Mesenchymal stem cell (in vitro differentiated cells and primary cell): ENCODE measurements at regions not wholly inside any gene's neighbourhood (a gene's known extent, or its start where the extent isn't known, plus 50 kb on each side); places are given as distances from the start of the nearest gene placed in this dataset.

Experiments
- DNase-seq: peaks from one replicate; pipeline ENCODE4 v3.0.0-alpha.2; 2013
- H2AFZ ChIP-seq: one replicate; pipeline ENCODE4 v1.6.1; 2013; ENCODE audit warnings: low read depth, mild to moderate bottlenecking, control low read depth, inconsistent platforms, low read length, moderate library complexity
- H2AK5ac ChIP-seq: 2 replicates; pipeline ENCODE4 v1.6.1; 2013; ENCODE audit warnings: low read length, moderate library complexity, mild to moderate bottlenecking, inconsistent platforms; ENCODE audit not compliant: severe bottlenecking
- H2BK120ac ChIP-seq: one replicate; pipeline ENCODE4 v1.6.1; 2013; ENCODE audit warnings: low read depth, mild to moderate bottlenecking, inconsistent platforms, low read length, moderate library complexity
- H2BK12ac ChIP-seq, 2 experiments: one replicate each; pipeline ENCODE4 v1.6.1; 2013; ENCODE audit warnings: inconsistent platforms in 2 of 2, low read length in 2 of 2, mild to moderate bottlenecking in 2 of 2, moderate library complexity in 2 of 2, control low read depth in 1 of 2
- H2BK15ac ChIP-seq: one replicate; pipeline ENCODE4 v1.6.1; 2013; ENCODE audit warnings: mild to moderate bottlenecking, low read depth, inconsistent platforms; ENCODE audit not compliant: poor library complexity, severe bottlenecking
- H2BK5ac ChIP-seq: 2 replicates; pipeline ENCODE4 v1.6.1; 2013; ENCODE audit warnings: low read depth, mild to moderate bottlenecking, low read length, control low read depth, inconsistent platforms; ENCODE audit not compliant: poor library complexity, severe bottlenecking
- H3K14ac ChIP-seq, 2 experiments: one replicate each; pipeline ENCODE4 v1.6.1; 2013; ENCODE audit warnings: inconsistent platforms in 2 of 2, low read length in 2 of 2, control low read depth in 1 of 2, mild to moderate bottlenecking in 1 of 2, moderate library complexity in 1 of 2
- H3K18ac ChIP-seq, 2 experiments: one replicate each; pipeline ENCODE4 v1.6.1; 2013; ENCODE audit warnings: inconsistent platforms in 2 of 2, low read length in 2 of 2, control low read depth in 1 of 2, low read depth in 1 of 2, mild to moderate bottlenecking in 1 of 2
- H3K23ac ChIP-seq, 2 experiments: one replicate each; pipeline ENCODE4 v1.6.1; 2013; ENCODE audit warnings: inconsistent platforms in 2 of 2, low read length in 2 of 2, mild to moderate bottlenecking in 2 of 2, moderate library complexity in 2 of 2, control low read depth in 1 of 2
- H3K27ac ChIP-seq: 2 replicates; pipeline ENCODE4 v1.5.1; 2013; ENCODE audit warnings: mild to moderate bottlenecking, moderate library complexity, low read length, control low read depth, inconsistent platforms; ENCODE audit not compliant: poor library complexity, severe bottlenecking
- H3K27me3 ChIP-seq, 2 experiments: 2 replicates each; pipeline versions ENCODE4 v1.6.1 to v1.7.0; 2013; ENCODE audit warnings: low read length in 2 of 2, mild to moderate bottlenecking in 2 of 2, moderate library complexity in 2 of 2, control low read depth in 1 of 2, inconsistent platforms in 1 of 2; ENCODE audit not compliant: control insufficient read depth in 1 of 2, insufficient read depth in 1 of 2
- H3K36me3 ChIP-seq, 2 experiments: 2 replicates each; pipeline versions ENCODE4 v1.6.1 to v1.7.0; 2013; ENCODE audit warnings: low read length in 2 of 2, control low read depth in 1 of 2, inconsistent platforms in 1 of 2, low read depth in 1 of 2, mild to moderate bottlenecking in 1 of 2; ENCODE audit not compliant: insufficient read depth in 2 of 2, control insufficient read depth in 1 of 2
- H3K4ac ChIP-seq, 2 experiments: one replicate each; pipeline ENCODE4 v1.6.1; 2013; ENCODE audit warnings: inconsistent platforms in 2 of 2, low read length in 2 of 2, mild to moderate bottlenecking in 2 of 2, moderate library complexity in 2 of 2, control low read depth in 1 of 2, low read depth in 1 of 2
- H3K4me1 ChIP-seq: 2 replicates; pipeline ENCODE4 v1.6.1; 2013; ENCODE audit warnings: low read depth, low read length, control low read depth; ENCODE audit not compliant: control insufficient read depth, insufficient read depth
- H3K4me2 ChIP-seq: 2 replicates; pipeline ENCODE4 v1.6.1; 2013; ENCODE audit warnings: low read length, mild to moderate bottlenecking, inconsistent platforms; ENCODE audit not compliant: poor library complexity, severe bottlenecking
- H3K4me3 ChIP-seq, 2 experiments: 2 replicates each; pipeline versions ENCODE4 v1.5.1 to v1.7.0; 2013; ENCODE audit warnings: low read length in 2 of 2, mild to moderate bottlenecking in 2 of 2, control low read depth in 1 of 2, low read depth in 1 of 2; ENCODE audit not compliant: insufficient read depth in 1 of 2
- H3K79me1 ChIP-seq: replicated peaks from 2 replicates; pipeline ENCODE4 v1.6.1; 2013; ENCODE audit warnings: mild to moderate bottlenecking, control low read depth, low read length, inconsistent platforms; ENCODE audit not compliant: poor library complexity, severe bottlenecking
- H3K9ac ChIP-seq: 2 replicates; pipeline ENCODE4 v1.7.0; 2013; ENCODE audit warnings: mild to moderate bottlenecking, low read length, moderate library complexity
- H3K9me3 ChIP-seq: 2 replicates; pipeline ENCODE4 v1.7.0; 2013; ENCODE audit warnings: mild to moderate bottlenecking, low read length; ENCODE audit not compliant: control insufficient read depth
- H4K8ac ChIP-seq: one replicate; pipeline ENCODE4 v1.6.1; 2013; ENCODE audit warnings: inconsistent platforms, mild to moderate bottlenecking, low read length, moderate library complexity
- H4K91ac ChIP-seq: one replicate; pipeline ENCODE4 v1.6.1; 2013; ENCODE audit warnings: mild to moderate bottlenecking, low read length, inconsistent platforms
- WGBS: methylation state at CpG from one replicate; pipeline ENCODE4 v1.1.7; 2013; ENCODE audit warnings: mixed read lengths; 5-methylcytosine and 5-hydroxymethylcytosine counted together

- Histone ChIP-seq H3K27ac (no peak overlapping the region), H2AFZ (no peak overlapping the region), H4K8ac (no peak overlapping the region), H3K4me1 (no peaks in the 10 kb centered on the region), H3K18ac (no peak overlapping the region), H3K4me3 (no peak overlapping the region), H3K27me3 (no peaks in the 10 kb centered on the region), H3K9me3 (no peaks in the 10 kb centered on the region), H3K14ac (no peak overlapping the region), H3K79me1 (no peaks in the 10 kb centered on the region), H3K36me3 (no peaks in the 10 kb centered on the region), H4K91ac (no peak overlapping the region), H3K23ac (no peak overlapping the region), H2BK12ac (no peak overlapping the region), H2AK5ac (no peak overlapping the region), H2BK120ac (no peak overlapping the region), H3K4me2 (no peak overlapping the region), H2BK5ac (no peak overlapping the region), H2BK15ac (no peak overlapping the region), H3K4ac (no peak overlapping the region), H3K9ac (no peak overlapping the region)
- peak; percentile 17 for DNase-seq
- WGBS = 69% methylated on average over 4 of the region's 4 CpGs
Observed at GRCh38 chr21:18070392-18070791, 174.2 kb upstream of the CHODL start.

- Histone ChIP-seq H3K23ac (no peak overlapping the region), H2BK15ac (no peak overlapping the region), H2BK120ac (no peak overlapping the region), H3K36me3 (no peaks in the 10 kb centered on the region), H3K27me3 (no peaks in the 10 kb centered on the region), H3K4me2 (no peak overlapping the region), H3K27ac (no peak overlapping the region), H3K9ac (no peak overlapping the region), H3K9me3 (no peaks in the 10 kb centered on the region), H3K4me3 (no peak overlapping the region), H4K91ac (no peak overlapping the region), H2BK5ac (no peak overlapping the region), H3K18ac (no peak overlapping the region), H3K4ac (no peak overlapping the region), H2AK5ac (no peak overlapping the region), H2BK12ac (no peak overlapping the region), H4K8ac (no peak overlapping the region), H3K4me1 (no peaks in the 10 kb centered on the region), H3K14ac (no peak overlapping the region), H3K79me1 (no peaks in the 10 kb centered on the region), H2AFZ (no peak overlapping the region)
- DNase-seq = no peak
- 100% methylated on average over 1 of the region's 1 CpG for WGBS
Observed at GRCh38 chr21:18069875-18070274, 174.8 kb upstream of the CHODL start.

GRCh38 chr21:18060402-18060801 lies 184.2 kb upstream of the CHODL start:
- WGBS = 100% methylated on average over 1 of the region's 1 CpG
- H2AFZ ChIP-seq = no peak overlapping the region
- DNase-seq = no peak
- H3K4ac ChIP-seq = no peak overlapping the region
- H4K91ac ChIP-seq = no peak overlapping the region
- H2BK120ac ChIP-seq = no peak overlapping the region
- H3K14ac ChIP-seq = no peak overlapping the region
- no peak overlapping the region for H2AK5ac ChIP-seq
- H3K4me1 ChIP-seq = no peaks in the 10 kb centered on the region
- H2BK12ac ChIP-seq = no peak overlapping the region
- no peaks in the 10 kb centered on the region for H3K9me3 ChIP-seq
- H3K4me3 ChIP-seq = no peak overlapping the region
- no peak overlapping the region for H3K27ac ChIP-seq
- H2BK5ac ChIP-seq = no peak overlapping the region
- no peak overlapping the region for H3K18ac ChIP-seq
- no peaks in the 10 kb centered on the region for H3K36me3 ChIP-seq
- no peak overlapping the region for H2BK15ac ChIP-seq
- H4K8ac ChIP-seq = no peak overlapping the region
- H3K23ac ChIP-seq = no peak overlapping the region
- no peaks in the 10 kb centered on the region for H3K27me3 ChIP-seq
- H3K4me2 ChIP-seq = no peak overlapping the region
- H3K9ac ChIP-seq = no peak overlapping the region
- no peaks in the 10 kb centered on the region for H3K79me1 ChIP-seq

- Histone ChIP-seq H3K4me2 (no peak overlapping the region), H3K18ac (no peak overlapping the region), H3K4me3 (no peak overlapping the region), H3K27me3 (no peaks in the 10 kb centered on the region), H2AFZ (no peak overlapping the region), H3K27ac (no peak overlapping the region), H3K9ac (no peak overlapping the region), H3K36me3 (no peaks in the 10 kb centered on the region), H4K91ac (no peak overlapping the region), H3K23ac (no peak overlapping the region), H2BK5ac (no peak overlapping the region), H3K9me3 (no peaks in the 10 kb centered on the region), H2BK15ac (no peak overlapping the region), H3K4me1 (no peaks in the 10 kb centered on the region), H3K79me1 (no peaks in the 10 kb centered on the region), H2BK120ac (no peak overlapping the region), H3K14ac (no peak overlapping the region), H3K4ac (peak overlapping the region in 1 of 2 experiments; percentile 67), H4K8ac (no peak overlapping the region), H2BK12ac (no peak overlapping the region), H2AK5ac (no peak overlapping the region)
- WGBS = no CpG with 5 or more reads among the region's 3 CpGs
- DNase-seq = no peak
Observed at GRCh38 chr21:18058731-18059398, 185.8 kb upstream of the CHODL start.
